Omental fat pad (tissue), 3 donors: ENCODE measurements at regions not wholly inside any gene's neighbourhood (a gene's known extent, or its start where the extent isn't known, plus 50 kb on each side); places are given as distances from the start of the nearest gene placed in this dataset. TPM values are rescaled to one million over a fixed set of nuclear protein-coding genes. Genes with fewer than 3 reads are reported as not detected.

Source experiments
- ATAC-seq: fragments of 150-250 bp; one replicate; pipeline ENCODE4 v1.9.1; 2016; ENCODE audit warnings: mild to moderate bottlenecking, moderate library complexity; ENCODE audit not compliant: low FRiP score
- DNase-seq: peaks from one replicate; pipeline ENCODE4 v3.0.0-alpha.2; 2019; ENCODE audit warnings: low spot score
- small RNA-seq: library from RNA; depleted of rRNA; stranded (forward); fragments of <200 nt; gene quantifications from one replicate; pipeline ENCODE3, GENCODE V24; 2016
- TF ChIP-seq, protein P1 (sequence below), 3 donors: fragments of 450-650 bp; IDR thresholded peaks; one replicate each; pipeline ENCODE4 v1.5.1; 2016 to 2017; ENCODE audit warnings: antibody characterized with exemption in 3 of 3, mild to moderate bottlenecking in 3 of 3, moderate library complexity in 2 of 3

DNA sequence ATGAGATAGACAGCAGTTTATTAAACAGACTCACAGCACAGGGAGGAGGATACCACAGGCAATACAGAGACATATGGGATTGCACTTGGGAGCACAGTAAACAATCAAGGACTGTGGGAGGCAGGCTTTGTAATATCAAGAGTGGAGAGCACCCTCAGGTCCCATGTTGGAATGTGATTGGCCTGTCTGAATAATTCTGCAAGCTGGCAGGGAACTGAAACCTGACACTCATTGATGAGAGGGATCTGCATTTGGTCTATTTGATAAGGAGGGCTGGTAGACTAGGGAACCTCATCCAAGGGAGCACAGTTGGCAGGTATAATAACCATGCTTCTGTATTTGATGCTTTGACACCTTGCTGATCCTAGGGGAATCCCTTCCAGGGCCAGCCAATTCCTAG, 69.9 kb upstream of the PRMT6 start:
- no peak for DNase-seq
- no peak for ATAC-seq
- TF ChIP-seq, protein P1, sequence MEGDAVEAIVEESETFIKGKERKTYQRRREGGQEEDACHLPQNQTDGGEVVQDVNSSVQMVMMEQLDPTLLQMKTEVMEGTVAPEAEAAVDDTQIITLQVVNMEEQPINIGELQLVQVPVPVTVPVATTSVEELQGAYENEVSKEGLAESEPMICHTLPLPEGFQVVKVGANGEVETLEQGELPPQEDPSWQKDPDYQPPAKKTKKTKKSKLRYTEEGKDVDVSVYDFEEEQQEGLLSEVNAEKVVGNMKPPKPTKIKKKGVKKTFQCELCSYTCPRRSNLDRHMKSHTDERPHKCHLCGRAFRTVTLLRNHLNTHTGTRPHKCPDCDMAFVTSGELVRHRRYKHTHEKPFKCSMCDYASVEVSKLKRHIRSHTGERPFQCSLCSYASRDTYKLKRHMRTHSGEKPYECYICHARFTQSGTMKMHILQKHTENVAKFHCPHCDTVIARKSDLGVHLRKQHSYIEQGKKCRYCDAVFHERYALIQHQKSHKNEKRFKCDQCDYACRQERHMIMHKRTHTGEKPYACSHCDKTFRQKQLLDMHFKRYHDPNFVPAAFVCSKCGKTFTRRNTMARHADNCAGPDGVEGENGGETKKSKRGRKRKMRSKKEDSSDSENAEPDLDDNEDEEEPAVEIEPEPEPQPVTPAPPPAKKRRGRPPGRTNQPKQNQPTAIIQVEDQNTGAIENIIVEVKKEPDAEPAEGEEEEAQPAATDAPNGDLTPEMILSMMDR (IDR thresholded peaks at IDR 0.05) = no peak

DNA sequence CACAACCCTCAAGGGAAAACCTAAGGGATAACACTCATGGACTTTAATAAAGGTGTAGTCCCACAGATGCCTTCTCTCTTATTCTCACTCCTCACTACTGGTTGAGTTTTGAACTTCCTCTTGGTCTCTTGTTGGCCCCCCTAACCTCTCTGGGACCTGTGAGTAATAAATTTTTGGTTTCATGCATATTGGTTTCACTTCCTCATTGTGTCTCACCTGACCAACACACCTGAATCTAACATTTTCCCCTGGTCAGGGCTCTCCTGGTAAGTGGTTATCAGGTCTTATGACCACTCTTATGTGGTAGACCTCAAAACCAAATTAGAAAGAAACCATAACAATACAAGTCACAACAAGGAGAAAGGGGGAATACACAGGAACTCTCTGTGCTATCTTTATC, 60.5 kb upstream of the PRMT6 start:
- DNase-seq (no peak), ATAC-seq (no peak)
- TF ChIP-seq, protein P1 (IDR thresholded peaks at IDR 0.05) = no peak

DNA sequence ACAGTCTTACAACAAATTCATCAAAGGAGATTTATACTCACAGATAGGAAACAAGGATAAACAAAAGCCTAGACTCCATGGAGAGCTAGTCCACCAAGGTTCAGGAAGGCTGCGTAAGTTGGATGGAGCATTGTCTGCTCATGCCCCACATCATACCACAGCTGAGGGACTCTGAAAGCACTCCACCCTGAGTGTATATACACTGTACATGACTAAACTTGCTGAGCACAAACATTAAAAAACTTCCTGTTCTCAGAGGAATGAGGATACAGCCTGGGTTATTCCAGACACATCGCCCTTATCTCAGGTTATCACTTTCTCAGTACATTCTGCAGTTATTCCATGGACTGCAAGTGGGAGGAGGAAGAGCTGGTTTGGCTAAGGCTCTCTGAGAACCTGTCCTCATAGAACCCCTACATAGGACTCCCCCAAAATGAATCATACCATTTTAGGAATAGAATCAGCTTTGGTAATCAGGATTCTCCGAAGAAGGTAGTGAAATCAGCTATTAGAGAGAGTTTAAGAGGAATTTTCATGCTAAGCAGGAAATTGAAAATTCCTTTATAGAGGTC, 58.0 kb upstream of the PRMT6 start:
- DNase-seq (no peak), ATAC-seq (peak; percentile 97)
- TF ChIP-seq, protein P1 (IDR thresholded peaks at IDR 0.05) = no peak

DNA sequence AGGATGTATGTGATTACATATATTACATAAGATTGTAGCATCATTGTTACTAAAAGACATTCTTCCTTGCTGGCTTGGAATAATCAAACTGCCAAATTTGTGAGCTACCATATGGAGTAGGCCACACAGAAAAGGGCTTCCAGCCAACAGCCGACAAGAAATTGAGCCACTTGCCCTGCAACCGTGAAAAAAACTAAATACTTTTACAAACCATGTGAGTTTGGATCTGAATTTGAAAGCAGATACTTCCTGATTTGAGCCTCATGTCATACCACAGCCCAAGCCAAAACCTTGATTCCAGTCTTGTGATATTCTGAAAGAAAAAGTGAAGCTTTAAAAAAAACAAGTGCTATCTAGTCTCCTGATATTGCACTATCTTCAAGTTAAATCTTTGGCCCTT, 55.6 kb upstream of the PRMT6 start:
- TF ChIP-seq, protein P1 (IDR thresholded peaks at IDR 0.05) = no peak
- no peak for ATAC-seq
- no peak for DNase-seq

DNA sequence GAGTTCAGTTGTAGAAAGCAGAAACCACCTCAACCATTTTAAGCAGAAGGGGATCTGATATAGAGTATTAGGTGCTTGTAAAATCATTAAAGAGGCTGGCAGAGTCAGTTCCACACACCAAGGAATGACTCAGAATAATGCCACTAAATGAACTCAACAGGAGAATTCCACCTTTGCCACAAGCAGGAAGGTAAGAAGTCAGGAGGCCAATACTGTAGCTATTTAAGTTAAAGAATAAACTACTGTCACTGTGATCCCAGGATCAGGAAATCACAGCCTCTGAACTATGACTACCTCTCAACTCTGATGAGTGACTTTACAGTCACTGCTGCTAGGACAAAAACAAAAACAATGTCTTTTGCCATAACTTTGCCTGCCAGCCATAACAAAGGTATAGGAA, 52.5 kb upstream of the PRMT6 start:
- DNase-seq = no peak
- TF ChIP-seq, protein P1 (IDR thresholded peaks at IDR 0.05) = no peak
- ATAC-seq = no peak

DNA sequence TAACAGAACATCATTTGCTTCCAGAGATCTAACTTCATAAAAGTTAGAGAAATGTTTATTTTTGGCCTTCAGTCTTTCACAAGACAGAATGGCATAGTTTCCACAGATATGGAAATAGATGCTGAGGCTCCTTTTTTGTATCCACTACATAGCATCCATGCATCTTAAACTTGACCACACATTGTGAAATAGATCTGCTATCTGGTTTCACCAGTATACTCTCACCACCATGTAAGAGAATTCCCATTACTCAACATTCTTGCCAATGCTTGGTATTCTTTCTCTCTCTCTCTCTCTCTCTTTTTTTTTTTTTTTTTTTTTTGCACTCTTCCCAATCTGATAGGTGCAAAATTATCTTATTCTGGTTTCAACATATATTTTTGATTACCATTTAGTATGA, 52.1 kb upstream of the PRMT6 start:
- ATAC-seq = no peak
- no peak for DNase-seq
- TF ChIP-seq, protein P1 (IDR thresholded peaks at IDR 0.05) = no peak

Small RNA genes in the stretch of these regions (small RNA-seq; reads per million reads assigned to genes)
- not detected for gene AL596327.1
- gene SEPT2P1 = not detected
